ENCODE measurements at regions not wholly inside any gene's neighbourhood (a gene's known extent, or its start where the extent isn't known, plus 50 kb on each side); places are given as distances from the start of the nearest gene placed in this dataset.

GRCh38 chr3:34780294-34780693, 859.0 kb upstream of the ARPP21 start:
- no peaks in the 10 kb centered on the region for H3K27me3 Mint-ChIP-seq
- DNase-seq (ENCODE audit: extremely low spot score, unreplicated experiment): no peak
- H3K36me3 Mint-ChIP-seq: no peaks in the 10 kb centered on the region
- TF ChIP-seq CTCF (conservative IDR thresholded peaks at IDR 0.05): no peak
- no peaks in the 10 kb centered on the region for H3K9me3 Mint-ChIP-seq
- H3K4me3 Mint-ChIP-seq: no peak overlapping the region
- no peaks in the 10 kb centered on the region for H3K4me1 Mint-ChIP-seq (ENCODE audit: unreplicated experiment)
- H3K27ac Mint-ChIP-seq: no peak overlapping the region

- H3K4me1 Mint-ChIP-seq (ENCODE audit: unreplicated experiment): no peaks in the 10 kb centered on the region
- H3K27ac Mint-ChIP-seq: no peak overlapping the region
- no peaks in the 10 kb centered on the region for H3K9me3 Mint-ChIP-seq
- H3K27me3 Mint-ChIP-seq: no peaks in the 10 kb centered on the region
- no peak for TF ChIP-seq CTCF (conservative IDR thresholded peaks at IDR 0.05)
- H3K4me3 Mint-ChIP-seq: no peak overlapping the region
- no peaks in the 10 kb centered on the region for H3K36me3 Mint-ChIP-seq
- no peak for DNase-seq (ENCODE audit: extremely low spot score, unreplicated experiment)
Observed at GRCh38 chr3:34780973-34781372, 858.4 kb upstream of the ARPP21 start.

GRCh38 chr3:34782871-34783270, 856.5 kb upstream of the ARPP21 start:
- Mint-ChIP-seq H3K27me3 (no peaks in the 10 kb centered on the region), H3K27ac (no peak overlapping the region), H3K36me3 (no peaks in the 10 kb centered on the region), H3K9me3 (no peaks in the 10 kb centered on the region), H3K4me1 (ENCODE audit: unreplicated experiment) (no peaks in the 10 kb centered on the region), H3K4me3 (no peak overlapping the region)
- DNase-seq (ENCODE audit: extremely low spot score, unreplicated experiment): no peak
- no peak for TF ChIP-seq CTCF (conservative IDR thresholded peaks at IDR 0.05)

GRCh38 chr3:34783876-34784275, 855.4 kb upstream of the ARPP21 start:
- no peaks in the 10 kb centered on the region for H3K27me3 Mint-ChIP-seq
- H3K9me3 Mint-ChIP-seq: no peaks in the 10 kb centered on the region
- no peak overlapping the region for H3K27ac Mint-ChIP-seq
- no peak for DNase-seq (ENCODE audit: extremely low spot score, unreplicated experiment)
- H3K36me3 Mint-ChIP-seq: no peaks in the 10 kb centered on the region
- no peak overlapping the region for H3K4me3 Mint-ChIP-seq
- no peaks in the 10 kb centered on the region for H3K4me1 Mint-ChIP-seq (ENCODE audit: unreplicated experiment)
- TF ChIP-seq CTCF (conservative IDR thresholded peaks at IDR 0.05): no peak

GRCh38 chr3:34793057-34793456, 846.3 kb upstream of the ARPP21 start:
- H3K36me3 Mint-ChIP-seq: no peaks in the 10 kb centered on the region

More at GRCh38 chr3:34793057-34793456, 846.3 kb upstream of the ARPP21 start:
- TF ChIP-seq CTCF (conservative IDR thresholded peaks at IDR 0.05): no peak
- Mint-ChIP-seq H3K4me3 (no peak overlapping the region), H3K27me3 (peaks cover 6% of the 10 kb centered on the region), H3K4me1 (ENCODE audit: unreplicated experiment) (no peaks in the 10 kb centered on the region), H3K9me3 (no peaks in the 10 kb centered on the region), H3K27ac (no peak overlapping the region)
- no peak for DNase-seq (ENCODE audit: extremely low spot score, unreplicated experiment)

Data from type B pancreatic cell (in vitro differentiated cells).